ENCODE measurements at regions not wholly inside any gene's neighbourhood (a gene's known extent, or its start where the extent isn't known, plus 50 kb on each side); places are given as distances from the start of the nearest gene placed in this dataset.
A peak's percentile ranks its signal among the peaks of the same experiment; 100 is the strongest.

GRCh38 chr1:212192261-212192998 lies 92.8 kb upstream of the PPP2R5A start:
- Histone ChIP-seq H3K4me2 (replicated peaks; ENCODE audit: extremely low read depth, low read length, poor library complexity, severe bottlenecking) (no peak overlapping the region), H2AFZ (ENCODE audit: insufficient read depth, low read depth, low read length, poor library complexity, severe bottlenecking) (peak overlapping the region; percentile 37), H3K27me3 (ENCODE audit: control insufficient read depth in 2 of 2, insufficient read depth in 2 of 2, low read length in 2 of 2) (no peaks in the 10 kb centered on the region), H3K4me3 (replicated peaks in 1 of 3; ENCODE audit: low read depth in 2 of 3, low read length in 3 of 3) (no peak overlapping the region), H3K9me3 (replicated peaks in 1 of 2; ENCODE audit: control insufficient read depth in 1 of 2, insufficient read depth in 1 of 2, low read length in 2 of 2) (peaks cover 0 to 3% of the 10 kb centered on the region in 2 donors), H3K27ac (ENCODE audit: low read depth in 1 of 2, low read length in 2 of 2) (no peak overlapping the region), H3K9ac (ENCODE audit: insufficient read depth, low read length, poor library complexity, severe bottlenecking) (no peak overlapping the region), H3K36me3 (replicated peaks in 1 of 2; ENCODE audit: control insufficient read depth in 1 of 2, insufficient read depth in 2 of 2, low read length in 2 of 2) (no peaks in the 10 kb centered on the region), H4K20me1 (ENCODE audit: insufficient read depth, low read length) (no peaks in the 10 kb centered on the region), H3K4me1 (ENCODE audit: control insufficient read depth in 1 of 2, insufficient read depth in 2 of 2, low read length in 2 of 2) (peaks cover 0 to 4% of the 10 kb centered on the region in 2 donors), H3K79me2 (ENCODE audit: insufficient read depth, low read length) (no peaks in the 10 kb centered on the region)
- peaks cover 21% of the 10 kb centered on the region for H3K4me1 Mint-ChIP-seq
- H3K36me3 Mint-ChIP-seq: no peaks in the 10 kb centered on the region
- H3K27ac Mint-ChIP-seq: no peak overlapping the region
- no peak overlapping the region for H3K4me3 Mint-ChIP-seq
- WGBS (ENCODE audit: insufficient coverage): no CpG with 5 or more reads among the region's 2 CpGs
- peaks cover 0 to 7% (median 2%) of the 10 kb centered on the region in 7 donors for H3K9me3 Mint-ChIP-seq
- TF ChIP-seq CTCF (IDR thresholded peaks at IDR 0.05): no peak
- H3K27me3 Mint-ChIP-seq (ENCODE audit: low read depth in 3 of 3): no peaks in the 10 kb centered on the region
- DNase-seq: no peak
- intact Hi-C loops (cut with micrococcal nuclease): no loop called here

GRCh38 chr1:212196355-212196754 lies 88.9 kb upstream of the PPP2R5A start:
- H3K27me3 Mint-ChIP-seq (ENCODE audit: low read depth in 3 of 3): peaks cover 0 to 3% (median 0%) of the 10 kb centered on the region in 3 donors
- H3K4me3 Mint-ChIP-seq: no peak overlapping the region
- H3K9me3 ChIP-seq (replicated peaks in 1 of 2; ENCODE audit: control insufficient read depth in 1 of 2, insufficient read depth in 1 of 2, low read length in 2 of 2): peaks cover 0 to 3% of the 10 kb centered on the region in 2 donors
- no peak overlapping the region for H3K9ac ChIP-seq (ENCODE audit: insufficient read depth, low read length, poor library complexity, severe bottlenecking)
- intact Hi-C loops (cut with micrococcal nuclease): no loop called here
- WGBS (ENCODE audit: insufficient coverage): 90% methylated on average over 2 of the region's 3 CpGs
- no peak overlapping the region for H3K27ac ChIP-seq (ENCODE audit: low read depth in 1 of 2, low read length in 2 of 2)
- peaks cover 0 to 3% of the 10 kb centered on the region in 2 donors for H3K36me3 Mint-ChIP-seq
- H3K4me2 ChIP-seq (replicated peaks; ENCODE audit: extremely low read depth, low read length, poor library complexity, severe bottlenecking): no peak overlapping the region
- no peaks in the 10 kb centered on the region for H3K36me3 ChIP-seq (replicated peaks in 1 of 2; ENCODE audit: control insufficient read depth in 1 of 2, insufficient read depth in 2 of 2, low read length in 2 of 2)
- no peak overlapping the region for H2AFZ ChIP-seq (ENCODE audit: insufficient read depth, low read depth, low read length, poor library complexity, severe bottlenecking)
- DNase-seq: no peak
- no peaks in the 10 kb centered on the region for H3K4me1 ChIP-seq (ENCODE audit: control insufficient read depth in 1 of 2, insufficient read depth in 2 of 2, low read length in 2 of 2)
- H3K79me2 ChIP-seq (ENCODE audit: insufficient read depth, low read length): no peaks in the 10 kb centered on the region
- H3K9me3 Mint-ChIP-seq: peaks cover 5 to 9% (median 7%) of the 10 kb centered on the region in 7 donors
- TF ChIP-seq CTCF (IDR thresholded peaks at IDR 0.05): no peak
- peak overlapping the region in 1 of 7 donors; percentile 54 for H3K27ac Mint-ChIP-seq
- peaks cover 5% of the 10 kb centered on the region for H3K4me1 Mint-ChIP-seq
- H3K27me3 ChIP-seq (ENCODE audit: control insufficient read depth in 2 of 2, insufficient read depth in 2 of 2, low read length in 2 of 2): no peaks in the 10 kb centered on the region
- no peak overlapping the region for H3K4me3 ChIP-seq (replicated peaks in 1 of 3; ENCODE audit: low read depth in 2 of 3, low read length in 3 of 3)
- no peaks in the 10 kb centered on the region for H4K20me1 ChIP-seq (ENCODE audit: insufficient read depth, low read length)
